GM18505 (cell line): ENCODE measurements at regions not wholly inside any gene's neighbourhood (a gene's known extent, or its start where the extent isn't known, plus 50 kb on each side); places are given as distances from the start of the nearest gene placed in this dataset.
"Not testable (repeated sequence)": the region's sequence is repeated elsewhere in the genome, so short reads cannot be mapped to it uniquely, and the experiment has no call there.

Experiments used
- ATAC-seq: cut with Tn5 transposase; IDR thresholded peaks from one replicate; pipeline ENCODE4 v1.9.1; 2021; ENCODE audit not compliant: unreplicated experiment
- POLR2A ChIP-seq: IDR thresholded peaks from 4 replicates; pipeline ENCODE4 v1.6.1; 2011; ENCODE audit warnings: borderline replicate concordance; ENCODE audit not compliant: insufficient read depth, insufficient read length; ENCODE audit errors: extremely low read depth

DNA sequence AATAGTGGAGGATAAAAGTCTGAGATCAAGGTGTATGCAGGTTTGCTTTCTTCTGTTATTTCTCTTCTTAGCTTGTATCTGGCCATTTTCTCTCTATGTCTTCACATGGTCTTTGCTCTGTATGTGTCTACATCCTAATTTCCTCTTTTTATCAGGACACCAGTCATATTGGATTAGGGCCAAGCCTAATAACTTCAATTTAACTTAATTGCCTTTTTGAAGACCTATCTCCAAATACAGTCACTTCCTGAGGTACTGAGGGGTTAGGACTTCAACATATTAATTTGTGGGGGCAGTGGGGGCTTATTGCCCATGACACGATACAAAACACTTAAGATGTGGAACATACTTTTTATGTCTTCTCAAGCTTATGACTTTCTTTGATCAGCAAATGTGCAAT is 632.9 kb upstream of the CELF4 start:
- ATAC-seq = no peak
- no peak for TF ChIP-seq POLR2A

DNA sequence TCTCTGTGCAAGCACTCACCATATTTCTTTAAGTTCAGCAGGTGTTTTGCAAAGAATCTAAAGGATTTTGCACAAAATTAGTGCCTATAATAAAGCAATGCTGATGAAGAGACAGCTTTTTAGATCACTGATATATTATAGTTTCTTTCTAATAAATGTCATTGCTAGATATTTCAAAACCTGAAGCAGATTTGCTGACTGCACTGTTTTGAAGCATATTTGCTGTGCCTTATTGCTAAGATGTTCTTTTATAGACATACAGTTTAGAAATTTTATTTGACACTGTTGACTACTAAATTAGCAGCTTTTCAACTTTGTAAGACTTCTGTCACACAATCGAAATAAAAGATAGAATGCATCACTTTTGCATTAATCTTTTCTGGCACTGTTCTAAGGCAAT is 620.9 kb upstream of the CELF4 start:
- TF ChIP-seq POLR2A = no peak
- ATAC-seq = no peak

DNA sequence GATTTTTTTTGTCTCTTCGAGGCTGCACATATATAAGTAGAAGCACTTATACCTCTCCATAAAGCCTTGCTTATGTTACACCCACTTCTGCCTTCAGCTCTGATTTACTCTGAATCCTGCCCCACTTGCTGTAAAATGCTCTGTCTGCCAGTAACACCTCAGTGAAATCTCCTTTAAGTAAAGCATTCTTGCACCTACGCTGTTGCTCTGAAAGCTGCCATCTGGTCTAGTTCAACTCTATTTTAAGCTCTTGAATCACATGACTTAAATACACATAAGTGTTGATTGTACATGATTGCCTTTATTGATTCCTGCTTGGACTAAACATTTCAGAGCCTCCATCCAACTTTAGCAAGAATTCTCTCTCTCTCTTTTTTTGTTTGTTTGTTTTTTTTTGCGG is 609.0 kb upstream of the CELF4 start:
- TF ChIP-seq POLR2A = no peak
- no peak for ATAC-seq

DNA sequence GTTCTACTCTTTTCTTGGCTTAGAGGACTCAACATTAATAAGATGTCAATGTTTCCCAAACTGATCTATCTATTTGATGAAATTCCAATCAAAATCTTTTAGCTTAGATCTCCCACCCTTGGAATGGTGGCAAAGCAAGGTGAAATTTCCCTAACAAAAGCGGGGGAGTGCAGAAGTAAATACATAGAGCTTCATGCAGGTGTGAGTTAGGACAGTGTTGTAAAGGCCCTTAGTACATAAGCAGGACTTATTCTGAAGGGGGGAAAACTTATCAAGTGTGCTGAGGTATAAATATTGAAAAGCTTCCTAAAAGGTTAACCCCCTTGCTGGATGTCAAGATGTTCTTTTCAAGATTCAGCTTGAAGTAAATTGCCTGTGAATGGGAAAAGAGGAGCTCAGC is 608.6 kb upstream of the CELF4 start:
- no peak for TF ChIP-seq POLR2A
- no peak for ATAC-seq

DNA sequence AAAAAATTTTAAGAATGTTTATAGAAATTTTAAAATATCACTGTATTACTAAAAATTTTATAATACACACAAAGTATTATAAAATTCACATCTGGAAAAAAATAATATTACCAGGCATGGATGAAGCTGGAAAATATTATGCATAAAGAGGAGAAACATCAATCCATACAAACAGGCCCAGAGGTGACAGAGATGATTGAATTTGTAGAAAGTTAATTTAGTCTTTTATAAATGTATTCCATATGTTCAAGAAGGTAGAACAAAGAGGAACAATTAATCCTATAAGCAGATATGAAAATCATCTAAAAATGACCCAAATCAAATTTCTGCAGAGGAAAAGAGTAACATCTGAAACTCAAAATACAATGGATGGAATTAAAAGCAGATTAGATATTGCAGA is 605.2 kb upstream of the CELF4 start:
- no peak for ATAC-seq
- TF ChIP-seq POLR2A = no peak

DNA sequence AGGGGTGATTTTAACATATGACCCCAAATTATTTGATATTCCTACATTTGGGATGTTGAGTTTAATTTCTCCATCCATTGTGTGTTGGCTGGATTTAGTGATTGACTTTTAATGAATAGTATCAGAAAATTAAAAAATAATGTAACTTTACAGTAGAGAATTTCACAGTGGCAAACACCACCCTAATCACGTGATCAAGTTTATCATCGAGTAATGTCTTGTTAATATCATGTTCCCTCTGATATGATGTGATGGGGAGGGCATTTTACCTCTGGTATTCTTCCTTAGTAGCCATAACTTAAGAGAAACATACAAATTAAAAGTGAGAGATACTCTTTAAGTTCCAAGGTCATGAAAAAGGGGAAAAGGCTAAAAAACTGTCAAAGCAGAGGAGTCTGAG is 602.0 kb upstream of the CELF4 start:
- no peak for ATAC-seq
- TF ChIP-seq POLR2A = no peak

DNA sequence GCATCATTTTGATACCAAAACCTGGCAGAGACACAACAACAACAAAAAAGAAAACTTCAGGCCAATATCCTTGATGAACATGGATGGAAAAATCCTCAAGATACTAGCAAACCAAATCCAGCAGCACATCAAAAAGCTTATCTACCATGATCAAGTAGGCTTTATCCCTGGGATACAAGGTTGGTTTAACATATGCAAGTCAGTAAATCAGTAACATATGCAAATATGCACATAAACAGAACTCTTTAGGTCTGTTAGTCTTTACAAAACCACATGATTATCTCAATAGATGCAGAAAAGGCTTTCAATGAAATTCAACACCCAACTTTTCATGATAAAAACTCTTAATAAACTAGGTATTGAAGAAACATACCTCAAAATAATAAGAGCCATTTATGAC is 587.5 kb upstream of the CELF4 start:
- ATAC-seq = not testable (repeated sequence)

DNA sequence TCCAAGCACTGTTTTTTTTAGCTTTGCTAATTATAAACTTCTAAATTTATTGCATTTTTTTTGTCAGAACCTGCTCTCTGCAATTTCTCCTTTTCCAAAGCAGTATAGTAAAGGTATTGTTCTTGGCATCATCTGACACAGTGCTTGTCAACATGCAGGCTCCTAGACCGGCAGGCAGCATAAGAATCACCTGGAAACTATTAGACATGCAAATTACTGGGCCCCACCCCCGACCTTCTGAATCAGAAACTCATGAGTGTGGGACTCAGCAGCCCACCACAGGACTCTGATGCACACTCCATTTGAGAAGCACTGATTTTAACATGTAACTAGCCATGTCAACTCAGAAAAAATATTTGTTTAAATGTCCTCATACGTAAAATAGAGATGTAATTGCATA is 551.1 kb upstream of the CELF4 start:
- TF ChIP-seq POLR2A = no peak
- no peak for ATAC-seq

DNA sequence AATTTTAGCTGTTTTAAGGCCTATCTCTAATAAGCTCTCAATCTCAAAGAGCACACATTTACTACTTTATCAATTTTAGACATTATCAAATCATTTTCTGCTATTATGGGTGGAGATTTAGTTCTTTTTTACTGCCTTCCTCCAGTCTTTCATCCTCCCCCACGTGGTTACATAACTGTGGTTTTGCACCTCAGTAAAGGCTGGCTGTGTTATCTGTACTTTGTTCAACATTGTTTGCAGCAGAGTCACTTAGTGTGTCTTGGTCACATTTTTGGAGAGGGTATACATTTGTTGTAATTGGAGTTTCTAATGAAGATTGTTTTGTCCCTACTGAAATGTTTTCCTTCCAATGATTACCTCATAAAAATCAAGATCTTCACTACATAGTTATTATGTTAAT is 549.6 kb upstream of the CELF4 start:
- no peak for TF ChIP-seq POLR2A
- no peak for ATAC-seq

DNA sequence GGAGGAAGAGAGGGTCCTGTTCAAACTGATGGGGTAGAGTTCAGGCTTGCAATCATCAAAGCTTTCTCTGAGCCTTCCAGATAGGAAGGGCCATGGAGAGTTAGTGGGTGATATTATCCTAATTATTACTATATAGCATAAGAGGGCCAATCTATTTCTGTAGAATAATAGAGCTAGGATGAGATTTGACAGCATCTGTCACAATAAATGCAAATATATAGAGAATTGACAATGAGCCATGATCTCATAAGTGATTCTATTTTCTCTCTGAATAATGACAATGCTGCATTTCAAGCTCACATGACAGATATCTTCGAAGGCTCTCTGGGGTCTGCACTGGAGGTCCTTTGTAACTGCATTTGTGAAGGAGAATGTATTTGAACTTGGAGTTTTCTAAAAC is 521.9 kb upstream of the CELF4 start:
- ATAC-seq = no peak
- TF ChIP-seq POLR2A = no peak

DNA sequence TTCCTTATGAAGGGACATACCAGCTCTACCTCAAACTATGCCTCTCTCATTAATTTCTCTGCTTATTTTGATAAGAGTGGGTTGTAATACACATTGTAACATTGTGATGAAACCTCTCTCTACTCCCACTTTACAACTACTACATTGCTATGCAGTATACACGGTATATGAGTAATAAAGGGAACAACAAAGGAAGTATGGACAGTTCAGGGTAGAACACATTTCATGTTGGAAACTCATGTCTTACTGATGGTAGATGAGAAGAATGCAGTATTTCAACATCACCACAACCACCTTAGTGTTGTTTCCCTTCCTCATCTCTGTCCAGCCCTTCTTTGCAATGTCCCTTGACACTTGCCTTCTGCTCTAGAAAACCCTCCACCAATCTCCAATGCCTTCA is 515.9 kb upstream of the CELF4 start:
- no peak for TF ChIP-seq POLR2A
- no peak for ATAC-seq

DNA sequence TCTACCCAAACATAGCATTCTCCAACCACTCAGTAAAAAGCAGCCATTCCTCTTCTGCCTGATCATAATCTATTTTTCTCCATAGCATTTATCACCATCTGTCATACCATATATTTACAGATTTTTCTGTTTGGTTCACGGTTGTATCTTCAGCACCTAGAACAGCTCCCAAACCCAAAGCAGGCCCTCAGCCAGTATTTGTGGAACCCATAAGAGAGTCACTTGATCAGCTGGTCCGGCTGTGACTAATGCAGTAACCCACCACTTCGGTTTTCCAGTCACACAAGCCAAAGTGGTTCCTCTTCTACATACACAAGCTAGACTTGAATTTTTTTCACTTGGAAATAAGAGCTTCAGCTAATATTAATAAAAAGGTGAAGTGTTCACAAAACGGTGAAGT is 511.6 kb upstream of the CELF4 start:
- no peak for ATAC-seq
- no peak for TF ChIP-seq POLR2A

DNA sequence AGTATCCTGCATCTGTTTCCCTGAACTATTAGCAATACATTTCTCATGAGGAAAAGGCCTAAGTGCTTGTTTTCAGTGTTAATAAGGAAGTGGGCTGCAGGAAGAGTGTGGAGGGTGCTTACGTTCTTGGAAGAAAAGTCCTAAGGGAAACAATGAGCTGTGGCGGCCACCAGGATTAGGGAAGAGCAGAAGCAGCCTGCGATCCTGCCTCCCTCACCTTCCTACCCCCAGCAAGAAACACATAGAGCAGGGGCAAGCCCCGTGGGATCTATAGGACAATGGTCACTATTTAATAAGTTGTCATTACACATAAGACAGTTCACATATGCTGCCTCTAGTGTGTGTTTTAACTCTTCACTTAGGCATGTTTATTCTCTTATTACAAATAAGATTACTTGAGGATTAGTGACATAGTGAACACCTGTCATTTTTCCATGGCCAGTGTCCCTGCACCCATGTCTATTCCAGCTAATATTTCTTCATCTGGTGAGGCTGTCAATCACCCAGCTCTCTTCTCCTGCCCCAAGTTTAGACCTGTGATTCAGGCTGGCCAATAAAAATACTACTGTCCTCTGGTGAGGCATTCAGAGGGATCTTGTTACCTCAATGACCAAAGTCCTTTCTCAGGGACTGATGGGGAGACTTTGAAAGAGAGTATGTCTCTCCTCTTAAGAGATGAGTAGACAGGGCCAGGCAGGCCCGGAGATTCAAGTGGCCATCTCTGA is 510.9 kb upstream of the CELF4 start:
- ATAC-seq = no peak
- no peak for TF ChIP-seq POLR2A

DNA sequence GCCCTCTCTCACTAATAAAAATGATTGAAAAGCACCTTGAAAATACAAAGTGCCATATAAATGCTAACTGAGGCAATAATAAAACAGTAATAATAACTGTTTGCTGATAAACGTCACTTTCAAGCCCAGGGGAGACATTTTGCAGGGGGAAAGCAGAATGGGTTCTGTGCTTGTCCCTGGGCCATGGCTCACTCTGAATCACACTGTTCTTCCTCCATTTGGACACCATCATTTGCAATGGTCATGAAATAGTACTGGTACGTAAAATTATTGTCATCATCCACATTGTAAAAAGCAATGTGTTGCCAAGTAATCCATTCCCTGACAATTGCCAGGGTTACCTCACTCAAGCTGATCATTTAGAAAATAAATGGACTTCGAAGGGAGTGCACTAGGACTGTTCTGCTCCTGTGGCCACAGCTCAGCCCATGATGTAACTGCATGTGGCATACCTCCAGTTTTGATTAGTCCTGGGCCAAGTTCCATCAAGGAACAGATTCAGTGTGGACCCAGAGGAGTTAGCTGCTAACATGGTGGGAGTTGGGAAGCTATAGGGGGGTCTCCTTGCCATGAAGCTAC is 508.8 kb upstream of the CELF4 start:
- ATAC-seq = no peak
- TF ChIP-seq POLR2A = no peak

DNA sequence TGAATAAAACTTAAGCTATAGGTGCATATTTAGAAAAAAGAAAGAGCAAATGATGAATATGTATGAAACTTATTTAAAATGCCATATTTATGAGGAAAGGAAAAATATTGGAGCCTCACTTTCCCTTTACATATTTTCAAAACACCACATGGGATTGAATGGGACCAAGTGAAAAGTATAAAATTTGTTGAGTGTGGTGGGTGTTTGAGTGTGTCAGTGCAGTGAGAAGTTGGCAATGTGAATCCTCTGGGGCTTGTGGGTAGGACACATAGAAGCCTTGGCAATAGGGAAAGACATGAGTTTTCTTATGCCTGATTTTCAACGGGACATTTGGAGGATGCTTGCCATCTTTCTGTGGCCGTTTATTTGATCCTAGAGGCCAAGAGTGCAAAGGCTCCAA is 502.2 kb upstream of the CELF4 start:
- no peak for ATAC-seq
- TF ChIP-seq POLR2A = no peak

DNA sequence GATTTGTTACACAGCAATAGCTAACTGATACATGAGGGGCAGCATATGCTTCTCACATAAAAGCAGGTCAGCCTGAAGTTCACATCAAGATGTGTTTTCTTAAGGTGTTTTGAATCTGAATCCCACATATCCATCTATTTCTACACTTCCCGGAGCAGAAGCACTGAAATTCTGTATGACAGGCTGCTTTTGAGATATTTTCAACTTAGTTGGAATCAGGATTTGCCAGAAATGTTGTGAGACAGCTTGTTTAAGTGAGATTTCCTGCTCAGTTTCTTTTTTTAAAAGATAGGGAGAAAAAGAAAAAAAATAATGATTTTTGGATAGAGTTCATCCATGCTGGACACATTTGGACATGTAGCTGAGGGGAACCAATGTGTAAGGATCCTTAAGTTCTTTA is 501.5 kb upstream of the CELF4 start:
- no peak for TF ChIP-seq POLR2A
- no peak for ATAC-seq
